ENCODE measurements at regions not wholly inside any gene's neighbourhood (a gene's known extent, or its start where the extent isn't known, plus 50 kb on each side); places are given as distances from the start of the nearest gene placed in this dataset.
"Not testable (repeated sequence)": the region's sequence is repeated elsewhere in the genome, so short reads cannot be mapped to it uniquely, and the experiment has no call there.

GRCh38 chr3:40695848-40696247 is 171.1 kb downstream of the ZNF621 start:
- no peak for DNase-seq (ENCODE audit: low read depth in 4 of 4, low spot score in 3 of 4)

- not testable (repeated sequence) for DNase-seq (ENCODE audit: low read depth in 4 of 4, low spot score in 3 of 4)
Measured at GRCh38 chr3:40698611-40699010, 173.9 kb downstream of the ZNF621 start.

GRCh38 chr3:40701016-40701588 is 176.3 kb downstream of the ZNF621 start:
- no peak for DNase-seq (ENCODE audit: low read depth in 4 of 4, low spot score in 3 of 4)

GRCh38 chr3:40704224-40704623 is 179.5 kb downstream of the ZNF621 start:
- DNase-seq (ENCODE audit: low read depth in 4 of 4, low spot score in 3 of 4) = no peak

GRCh38 chr3:40705663-40706062 is 180.9 kb downstream of the ZNF621 start:
- DNase-seq (ENCODE audit: low read depth in 4 of 4, low spot score in 3 of 4) = no peak

- DNase-seq (ENCODE audit: low read depth in 4 of 4, low spot score in 3 of 4) = no peak
Measured at GRCh38 chr3:40713306-40713705, 188.5 kb downstream of the ZNF621 start.

GRCh38 chr3:40713795-40714194 is 189.0 kb downstream of the ZNF621 start:
- DNase-seq (ENCODE audit: low read depth in 4 of 4, low spot score in 3 of 4) = no peak

GRCh38 chr3:40714771-40715345 is 190.1 kb downstream of the ZNF621 start:
- no peak for DNase-seq (ENCODE audit: low read depth in 4 of 4, low spot score in 3 of 4)

- DNase-seq (ENCODE audit: low read depth in 4 of 4, low spot score in 3 of 4) = no peak
Measured at GRCh38 chr3:40715551-40715950, 190.8 kb downstream of the ZNF621 start.

GRCh38 chr3:40717471-40717870 is 192.7 kb downstream of the ZNF621 start:
- DNase-seq (ENCODE audit: low read depth in 4 of 4, low spot score in 3 of 4) = no peak

- DNase-seq (ENCODE audit: low read depth in 4 of 4, low spot score in 3 of 4) = no peak
Measured at GRCh38 chr3:40718209-40718608, 193.4 kb downstream of the ZNF621 start.

- DNase-seq (ENCODE audit: low read depth in 4 of 4, low spot score in 3 of 4) = no peak
Measured at GRCh38 chr3:40718681-40719080, 193.9 kb downstream of the ZNF621 start.

GRCh38 chr3:40719660-40720287 is 195.0 kb downstream of the ZNF621 start:
- DNase-seq (ENCODE audit: low read depth in 4 of 4, low spot score in 3 of 4) = peak; percentile 19 to 54 (median 39)

GRCh38 chr3:40720341-40720740 is 195.6 kb downstream of the ZNF621 start:
- no peak for DNase-seq (ENCODE audit: low read depth in 4 of 4, low spot score in 3 of 4)

- DNase-seq (ENCODE audit: low read depth in 4 of 4, low spot score in 3 of 4) = no peak
Measured at GRCh38 chr3:40720863-40721262, 196.1 kb downstream of the ZNF621 start.

GRCh38 chr3:40723083-40723660 is 198.4 kb downstream of the ZNF621 start:
- no peak for DNase-seq (ENCODE audit: low read depth in 4 of 4, low spot score in 3 of 4)

- no peak for DNase-seq (ENCODE audit: low read depth in 4 of 4, low spot score in 3 of 4)
Measured at GRCh38 chr3:40725031-40725430, 200.3 kb downstream of the ZNF621 start.

GRCh38 chr3:40731445-40731844 is 206.7 kb downstream of the ZNF621 start:
- no peak for DNase-seq (ENCODE audit: low read depth in 4 of 4, low spot score in 3 of 4)

- DNase-seq (ENCODE audit: low read depth in 4 of 4, low spot score in 3 of 4) = no peak
Measured at GRCh38 chr3:40736943-40737342, 212.2 kb downstream of the ZNF621 start.

GRCh38 chr3:40737343-40737742 is 212.6 kb downstream of the ZNF621 start:
- no peak for DNase-seq (ENCODE audit: low read depth in 4 of 4, low spot score in 3 of 4)

GRCh38 chr3:40739971-40740370 is 215.2 kb downstream of the ZNF621 start:
- DNase-seq (ENCODE audit: low read depth in 4 of 4, low spot score in 3 of 4) = no peak

GRCh38 chr3:40741729-40742128 is 217.0 kb downstream of the ZNF621 start:
- peak in 2 of 4 donors; percentile 18 to 46 for DNase-seq (ENCODE audit: low read depth in 4 of 4, low spot score in 3 of 4)

Data from left renal pelvis (tissue), 4 donors.